OCI-LY1 (cell line): ENCODE measurements at regions not wholly inside any gene's neighbourhood (a gene's known extent, or its start where the extent isn't known, plus 50 kb on each side); places are given as distances from the start of the nearest gene placed in this dataset.

ENCODE experiments used
- H2AFZ ChIP-seq: fragments of 200-600 bp; sonication (generic), shearing (Covaris generic); 2 replicates; pipeline ENCODE4 v1.6.0; 2014; ENCODE audit warnings: antibody characterized with exemption, mild to moderate bottlenecking, low read length
- H3F3A ChIP-seq: fragments of 200-600 bp; sonication (generic), shearing (Covaris generic); 2 replicates; pipeline ENCODE4 v1.6.0; 2014; ENCODE audit warnings: mild to moderate bottlenecking, antibody characterized with exemption, low read length, moderate library complexity; ENCODE audit not compliant: insufficient read depth
- H3K27ac ChIP-seq: fragments of 200-600 bp; sonication (generic); 2 replicates; pipeline ENCODE4 v1.5.1; 2014; ENCODE audit warnings: low read length, mixed run types, mild to moderate bottlenecking, low read depth; ENCODE audit not compliant: poor library complexity, severe bottlenecking
- H3K27me3 ChIP-seq: fragments of 200-600 bp; sonication (generic); 2 replicates; pipeline ENCODE4 v1.6.0; 2014; ENCODE audit warnings: antibody characterized with exemption, mild to moderate bottlenecking, low read length, moderate library complexity; ENCODE audit not compliant: insufficient read depth
- H3K36me3 ChIP-seq: fragments of 200-600 bp; sonication (generic); 2 replicates; pipeline ENCODE4 v1.6.1; 2014; ENCODE audit warnings: mild to moderate bottlenecking, antibody characterized with exemption, low read length, moderate library complexity, mixed read lengths; ENCODE audit not compliant: insufficient read depth
- H3K4me1 ChIP-seq: fragments of 200-600 bp; sonication (generic); 2 replicates; pipeline ENCODE4 v1.5.1; 2014; ENCODE audit warnings: mild to moderate bottlenecking, low read length, moderate library complexity; ENCODE audit not compliant: insufficient read depth, severe bottlenecking
- H3K4me2 ChIP-seq: fragments of 200-600 bp; sonication (generic), shearing (Covaris generic); 2 replicates; pipeline ENCODE4 v1.6.1; 2014; ENCODE audit warnings: low read length
- H3K4me3 ChIP-seq: fragments of 200-600 bp; sonication (generic); 2 replicates; pipeline ENCODE4 v1.5.1; 2014; ENCODE audit warnings: low read length, low read depth, mild to moderate bottlenecking, mixed read lengths; ENCODE audit not compliant: poor library complexity, severe bottlenecking
- H3K79me2 ChIP-seq: fragments of 200-600 bp; shearing (Covaris generic); 2 replicates; pipeline ENCODE4 v1.6.1; 2016; ENCODE audit warnings: mixed run types, low read length, mixed read lengths; ENCODE audit not compliant: insufficient read depth
- H3K9ac ChIP-seq: fragments of 200-600 bp; sonication (generic), shearing (Covaris generic); 2 replicates; pipeline ENCODE4 v1.6.1; 2014; ENCODE audit warnings: mild to moderate bottlenecking, low read length, mixed read lengths
- H3K9me2 ChIP-seq: fragments of 200-600 bp; sonication (generic), shearing (Covaris generic); 2 replicates; pipeline ENCODE4 v1.6.1; 2014; ENCODE audit warnings: low read depth, mild to moderate bottlenecking, low read length, mixed read lengths
- H3K9me3 ChIP-seq: fragments of 200-600 bp; shearing (Covaris generic); 2 replicates; pipeline ENCODE4 v1.6.1; 2014; ENCODE audit warnings: low read length, mixed read lengths
- H4K20me1 ChIP-seq: fragments of 200-600 bp; sonication (generic), shearing (Covaris generic); 2 replicates; pipeline ENCODE4 v1.6.0; 2016; ENCODE audit warnings: mild to moderate bottlenecking, low read length; ENCODE audit not compliant: insufficient read depth
- EZH2 ChIP-seq: fragments of 200-600 bp; sonication (generic), shearing (Covaris generic); IDR thresholded peaks from 2 replicates; pipeline ENCODE4 v1.8.0; 2017; ENCODE audit warnings: borderline replicate concordance, mixed run types, mild to moderate bottlenecking, antibody characterized with exemption, low read length, moderate library complexity, mixed read lengths
- TF ChIP-seq, protein P1 (sequence below): fragments of 200-600 bp; sonication (generic), shearing (Covaris generic); IDR thresholded peaks from 2 replicates; pipeline ENCODE4 v1.5.1; 2017; ENCODE audit warnings: mild to moderate bottlenecking, antibody characterized with exemption, low read length, moderate library complexity, mixed read lengths

DNA sequence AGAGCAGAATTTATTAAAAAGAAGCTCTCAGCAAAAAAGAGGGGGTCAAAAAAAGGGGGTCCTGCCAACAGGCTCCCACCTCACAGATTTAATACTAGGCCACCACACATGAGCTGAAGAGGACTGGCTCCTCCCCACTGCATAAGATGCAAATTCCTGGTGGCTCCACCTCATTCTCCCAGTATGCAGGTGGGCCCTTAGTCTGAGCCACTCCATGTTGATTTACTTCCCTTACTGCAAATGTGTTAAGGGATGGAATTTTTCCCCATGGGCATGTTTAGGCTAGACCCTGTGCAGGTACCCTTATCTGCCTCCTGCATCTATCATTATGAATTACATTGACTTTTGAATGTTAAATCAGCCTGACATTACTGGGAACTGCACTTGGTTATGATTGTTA, 82.9 kb downstream of the ISOC1 start:
- H3K36me3 ChIP-seq = no peaks in the 10 kb centered on the region
- no peaks in the 10 kb centered on the region for H4K20me1 ChIP-seq
- H2AFZ ChIP-seq = no peak overlapping the region
- no peak overlapping the region for H3K9ac ChIP-seq
- H3K4me2 ChIP-seq = no peak overlapping the region
- H3K4me3 ChIP-seq = no peak overlapping the region
- H3K9me2 ChIP-seq = no peaks in the 10 kb centered on the region
- H3K79me2 ChIP-seq = no peaks in the 10 kb centered on the region
- H3K27ac ChIP-seq = no peak overlapping the region
- H3K9me3 ChIP-seq = no peaks in the 10 kb centered on the region
- no peaks in the 10 kb centered on the region for H3K4me1 ChIP-seq
- no peaks in the 10 kb centered on the region for H3K27me3 ChIP-seq
- TF ChIP-seq, protein P1, sequence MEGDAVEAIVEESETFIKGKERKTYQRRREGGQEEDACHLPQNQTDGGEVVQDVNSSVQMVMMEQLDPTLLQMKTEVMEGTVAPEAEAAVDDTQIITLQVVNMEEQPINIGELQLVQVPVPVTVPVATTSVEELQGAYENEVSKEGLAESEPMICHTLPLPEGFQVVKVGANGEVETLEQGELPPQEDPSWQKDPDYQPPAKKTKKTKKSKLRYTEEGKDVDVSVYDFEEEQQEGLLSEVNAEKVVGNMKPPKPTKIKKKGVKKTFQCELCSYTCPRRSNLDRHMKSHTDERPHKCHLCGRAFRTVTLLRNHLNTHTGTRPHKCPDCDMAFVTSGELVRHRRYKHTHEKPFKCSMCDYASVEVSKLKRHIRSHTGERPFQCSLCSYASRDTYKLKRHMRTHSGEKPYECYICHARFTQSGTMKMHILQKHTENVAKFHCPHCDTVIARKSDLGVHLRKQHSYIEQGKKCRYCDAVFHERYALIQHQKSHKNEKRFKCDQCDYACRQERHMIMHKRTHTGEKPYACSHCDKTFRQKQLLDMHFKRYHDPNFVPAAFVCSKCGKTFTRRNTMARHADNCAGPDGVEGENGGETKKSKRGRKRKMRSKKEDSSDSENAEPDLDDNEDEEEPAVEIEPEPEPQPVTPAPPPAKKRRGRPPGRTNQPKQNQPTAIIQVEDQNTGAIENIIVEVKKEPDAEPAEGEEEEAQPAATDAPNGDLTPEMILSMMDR = no peak
- no peak for TF ChIP-seq EZH2
- no peaks in the 10 kb centered on the region for H3F3A ChIP-seq

DNA sequence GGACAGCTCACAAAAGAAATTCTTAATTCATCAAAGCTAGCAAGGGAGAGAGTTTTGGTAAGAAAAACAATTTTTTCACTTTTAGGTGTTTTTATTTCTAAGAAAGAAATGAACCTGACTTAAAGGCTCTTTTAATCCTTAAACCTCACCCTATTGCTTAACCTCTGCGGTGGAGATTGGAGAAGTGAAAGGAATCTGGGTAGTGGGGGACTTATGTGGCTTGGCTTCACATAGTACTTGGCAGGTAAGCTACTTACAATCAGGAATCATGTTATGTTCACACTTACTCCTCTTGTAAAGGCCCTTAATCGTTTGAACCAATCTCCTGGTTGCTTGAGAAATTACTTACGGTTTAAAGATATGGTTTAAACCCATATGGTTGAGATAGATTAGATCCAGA, 104.8 kb downstream of the ISOC1 start:
- no peaks in the 10 kb centered on the region for H3K27me3 ChIP-seq
- no peaks in the 10 kb centered on the region for H4K20me1 ChIP-seq
- no peak overlapping the region for H3K4me3 ChIP-seq
- TF ChIP-seq, protein P1 = no peak
- TF ChIP-seq EZH2 = no peak
- H3K36me3 ChIP-seq = no peaks in the 10 kb centered on the region
- H3K9me3 ChIP-seq = no peaks in the 10 kb centered on the region
- H3K9me2 ChIP-seq = no peaks in the 10 kb centered on the region
- no peak overlapping the region for H3K9ac ChIP-seq
- H3K4me1 ChIP-seq = no peaks in the 10 kb centered on the region
- no peaks in the 10 kb centered on the region for H3K79me2 ChIP-seq
- no peak overlapping the region for H2AFZ ChIP-seq
- no peak overlapping the region for H3K4me2 ChIP-seq
- H3K27ac ChIP-seq = no peak overlapping the region
- no peaks in the 10 kb centered on the region for H3F3A ChIP-seq

DNA sequence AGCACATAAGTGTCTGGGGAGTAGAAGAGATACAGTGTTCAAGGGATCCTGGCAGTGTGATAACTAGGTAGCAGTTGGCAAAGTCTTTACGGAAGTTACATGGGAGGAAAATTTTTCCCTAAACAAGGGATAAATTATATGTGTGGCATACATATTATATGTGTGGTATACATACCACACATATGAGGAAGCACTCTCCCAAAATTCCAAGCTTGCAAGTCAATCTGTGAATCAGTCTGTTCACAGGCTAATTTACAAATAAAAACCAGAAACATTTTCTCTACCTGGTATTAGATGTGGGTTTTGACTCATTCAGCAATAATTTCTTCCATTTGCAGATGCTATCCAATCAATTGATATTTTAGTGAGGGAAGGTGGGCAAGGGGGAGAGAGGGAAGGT, 110.0 kb downstream of the ISOC1 start:
- Histone ChIP-seq H2AFZ (no peak overlapping the region), H3K9me3 (no peaks in the 10 kb centered on the region), H3K9ac (no peak overlapping the region), H3F3A (no peaks in the 10 kb centered on the region), H3K4me3 (no peak overlapping the region), H3K4me1 (no peaks in the 10 kb centered on the region), H3K4me2 (no peak overlapping the region), H3K36me3 (no peaks in the 10 kb centered on the region), H3K9me2 (no peaks in the 10 kb centered on the region), H3K79me2 (no peaks in the 10 kb centered on the region), H3K27me3 (no peaks in the 10 kb centered on the region), H3K27ac (no peak overlapping the region), H4K20me1 (no peaks in the 10 kb centered on the region)
- TF ChIP-seq EZH2 = no peak
- TF ChIP-seq, protein P1 = no peak
